ENCODE measurements at regions not wholly inside any gene's neighbourhood (a gene's known extent, or its start where the extent isn't known, plus 50 kb on each side); places are given as distances from the start of the nearest gene placed in this dataset.

GRCh38 chr7:18395868-18396267 is 99.7 kb upstream of the HDAC9 start:
- TF ChIP-seq CTCF (conservative IDR thresholded peaks at IDR 0.05; ENCODE audit: low read length) (no peak), EZH2phosphoT487 (IDR thresholded peaks at IDR 0.05; ENCODE audit: borderline replicate concordance) (no peak)
